Keratinocyte (primary cell): ENCODE measurements at regions not wholly inside any gene's neighbourhood (a gene's known extent, or its start where the extent isn't known, plus 50 kb on each side); places are given as distances from the start of the nearest gene placed in this dataset.

Experiments
- DNase-seq: peaks from one replicate; pipeline ENCODE4 v3.0.0-alpha.2; 2011; ENCODE audit warnings: low read depth, missing footprints, low spot score
- FAIRE-seq: peaks from 2 replicates; lab custom pipeline; 2011; peaks lifted over from hg19 to GRCh38; lab: Jason Lieb, UNC
- H2AFZ ChIP-seq: 2 replicates; pipeline ENCODE4 v1.6.0; 2012; ENCODE audit warnings: low read length, control low read depth, inconsistent platforms; ENCODE audit not compliant: control insufficient read depth
- H3K27ac ChIP-seq: 2 replicates; pipeline ENCODE4 v1.5.1; 2011; ENCODE audit warnings: low read length; ENCODE audit not compliant: control insufficient read depth, insufficient read depth
- H3K27me3 ChIP-seq: 3 replicates; pipeline ENCODE4 v1.6.0; 2011; ENCODE audit warnings: low read length; ENCODE audit not compliant: control insufficient read depth, insufficient read depth; ENCODE audit errors: extremely low read depth
- H3K36me3 ChIP-seq, 2 experiments: 2 replicates in 1 of 2; 3 replicates in 1 of 2; pipeline ENCODE4 v1.5.1; 2011; ENCODE audit warnings: low read length in 2 of 2, mild to moderate bottlenecking in 1 of 2; ENCODE audit not compliant: control insufficient read depth in 2 of 2, insufficient read depth in 2 of 2; ENCODE audit errors: extremely low read depth in 1 of 2
- H3K4me1 ChIP-seq: 3 replicates; pipeline ENCODE4 v1.5.1; 2011; ENCODE audit warnings: low read length; ENCODE audit not compliant: control insufficient read depth, insufficient read depth; ENCODE audit errors: extremely low read depth
- H3K4me2 ChIP-seq: 3 replicates; pipeline ENCODE4 v1.6.0; 2011; ENCODE audit warnings: low read depth, low read length; ENCODE audit not compliant: control insufficient read depth, insufficient read depth; ENCODE audit errors: extremely low read depth
- H3K4me3 ChIP-seq, 3 experiments: fragments of 200-600 bp in 1 of 3; sonication (generic) in 1 of 3; 2 replicates in 2 of 3; 3 replicates in 1 of 3; pipeline ENCODE4 v1.5.1; 2011 to 2016; ENCODE audit warnings: low read length in 3 of 3, mild to moderate bottlenecking in 3 of 3, control low read depth in 2 of 3, inconsistent platforms in 1 of 3, low read depth in 1 of 3, mixed read lengths in 1 of 3, mixed run types in 1 of 3, moderate library complexity in 1 of 3; ENCODE audit not compliant: control insufficient read depth in 2 of 3, insufficient read depth in 2 of 3; ENCODE audit errors: extremely low read depth in 1 of 3
- H3K79me2 ChIP-seq: 2 replicates; pipeline ENCODE4 v1.6.0; 2012; ENCODE audit warnings: low read length; ENCODE audit not compliant: control insufficient read depth, insufficient read depth
- H3K9ac ChIP-seq: 3 replicates; pipeline ENCODE4 v1.6.0; 2011; ENCODE audit warnings: low read length; ENCODE audit not compliant: control insufficient read depth, insufficient read depth; ENCODE audit errors: extremely low read depth
- H3K9me1 ChIP-seq: 3 replicates; pipeline ENCODE4 v1.6.0; 2011; ENCODE audit warnings: low read length; ENCODE audit not compliant: control insufficient read depth, insufficient read depth; ENCODE audit errors: extremely low read depth
- H3K9me3 ChIP-seq: 2 replicates; pipeline ENCODE4 v1.5.1; 2012; ENCODE audit warnings: low read depth, low read length; ENCODE audit not compliant: control insufficient read depth
- H4K20me1 ChIP-seq: 3 replicates; pipeline ENCODE4 v1.6.0; 2011; ENCODE audit warnings: low read length; ENCODE audit not compliant: control insufficient read depth, insufficient read depth; ENCODE audit errors: extremely low read depth
- CTCF ChIP-seq, 3 experiments: IDR thresholded peaks in 1 of 3; conservative IDR thresholded peaks in 1 of 3; optimal IDR thresholded peaks in 1 of 3; 2 replicates in 2 of 3; 3 replicates in 1 of 3; pipeline versions ENCODE3 to v1.5.1; 2011; ENCODE audit warnings: low read length in 3 of 3, mild to moderate bottlenecking in 3 of 3, moderate library complexity in 2 of 3, control low read depth in 1 of 3, inconsistent platforms in 1 of 3; ENCODE audit not compliant: insufficient read depth in 2 of 3; ENCODE audit errors: extremely low read depth in 1 of 3
- EZH2 ChIP-seq: IDR thresholded peaks from one replicate; pipeline ENCODE4 v1.6.1; 2012; ENCODE audit warnings: inconsistent platforms, mild to moderate bottlenecking, low read length, moderate library complexity
- dilution Hi-C: fragments of 300-500 bp; cut with MboI; formaldehyde crosslinking; loops from one replicate; pipeline ENCODE4 v1.7.0; 2020; ENCODE audit warnings: low sequenced_read_pairs; ENCODE audit not compliant: extremely low pct_ligation_motif_present

- DNase-seq (no peak), FAIRE-seq (no peak)
- H3K9me3 ChIP-seq = no peaks in the 10 kb centered on the region
- dilution Hi-C loops = no loop called here
- no peak overlapping the region for H3K9ac ChIP-seq
- H3K27ac ChIP-seq = no peak overlapping the region
- no peaks in the 10 kb centered on the region for H3K27me3 ChIP-seq
- H3K4me1 ChIP-seq = peaks cover 2% of the 10 kb centered on the region
- no peak overlapping the region for H2AFZ ChIP-seq
- no peaks in the 10 kb centered on the region for H3K9me1 ChIP-seq
- H3K79me2 ChIP-seq = no peaks in the 10 kb centered on the region
- TF ChIP-seq EZH2 = no peak
- TF ChIP-seq CTCF (optimal IDR thresholded peaks at IDR 0.05 in 1 of 3, IDR thresholded peaks at IDR 0.05 in 1 of 3, conservative IDR thresholded peaks at IDR 0.05 in 1 of 3; ENCODE audit: extremely low read depth in 1 of 3, insufficient read depth in 2 of 3, low read length in 3 of 3) = no peak
- H3K4me3 ChIP-seq = no peak overlapping the region
- no peaks in the 10 kb centered on the region for H4K20me1 ChIP-seq
- no peak overlapping the region for H3K4me2 ChIP-seq
- H3K36me3 ChIP-seq = no peaks in the 10 kb centered on the region
Observed at GRCh38 chr6:129932321-129932720, 71.2 kb upstream of the TMEM244 start.

- Histone ChIP-seq H3K9me3 (no peaks in the 10 kb centered on the region), H3K4me3 (no peak overlapping the region), H3K9me1 (no peaks in the 10 kb centered on the region), H4K20me1 (no peaks in the 10 kb centered on the region), H3K27ac (no peak overlapping the region), H3K27me3 (no peaks in the 10 kb centered on the region), H3K4me1 (no peaks in the 10 kb centered on the region), H3K79me2 (no peaks in the 10 kb centered on the region), H2AFZ (no peak overlapping the region), H3K9ac (no peak overlapping the region), H3K4me2 (no peak overlapping the region), H3K36me3 (no peaks in the 10 kb centered on the region)
- DNase-seq (peak; percentile 30), FAIRE-seq (peak; percentile 83)
- TF ChIP-seq EZH2 = no peak
- TF ChIP-seq CTCF (optimal IDR thresholded peaks at IDR 0.05 in 1 of 3, IDR thresholded peaks at IDR 0.05 in 1 of 3, conservative IDR thresholded peaks at IDR 0.05 in 1 of 3; ENCODE audit: extremely low read depth in 1 of 3, insufficient read depth in 2 of 3, low read length in 3 of 3) = no peak
- dilution Hi-C loops = no loop called here
Observed at GRCh38 chr6:129929433-129929832, 68.3 kb upstream of the TMEM244 start.
